GM13977 (cell line): ENCODE measurements at regions not wholly inside any gene's neighbourhood (a gene's known extent, or its start where the extent isn't known, plus 50 kb on each side); places are given as distances from the start of the nearest gene placed in this dataset.

Source experiments
- DNase-seq: peaks from one replicate; pipeline ENCODE4 v3.0.0; 2012; ENCODE audit warnings: low spot score
- in situ Hi-C: fragments of 300-500 bp; cut with MboI; formaldehyde crosslinking; loops from one replicate; pipeline ENCODE4 v1.12.0; 2022; ENCODE audit warnings: low sequenced_read_pairs, low pct_unique_long_range_greater_than_20kb, mixed read lengths, inconsistent platforms; ENCODE audit not compliant: unreplicated experiment
- TF ChIP-seq, protein P1 (sequence below): IDR thresholded peaks from 2 replicates; pipeline ENCODE4 v1.5.1; 2012; ENCODE audit warnings: mild to moderate bottlenecking, control low read depth; ENCODE audit not compliant: insufficient read depth; ENCODE audit errors: extremely low read depth, missing control alignments

- in situ Hi-C loops = no loop called here
Observed at GRCh38 chr1:58095183-58095582, 451.3 kb downstream of the OMA1 start.

GRCh38 chr1:58094221-58094620 lies 452.3 kb downstream of the OMA1 start:
- DNase-seq = no peak
- TF ChIP-seq, protein P1, sequence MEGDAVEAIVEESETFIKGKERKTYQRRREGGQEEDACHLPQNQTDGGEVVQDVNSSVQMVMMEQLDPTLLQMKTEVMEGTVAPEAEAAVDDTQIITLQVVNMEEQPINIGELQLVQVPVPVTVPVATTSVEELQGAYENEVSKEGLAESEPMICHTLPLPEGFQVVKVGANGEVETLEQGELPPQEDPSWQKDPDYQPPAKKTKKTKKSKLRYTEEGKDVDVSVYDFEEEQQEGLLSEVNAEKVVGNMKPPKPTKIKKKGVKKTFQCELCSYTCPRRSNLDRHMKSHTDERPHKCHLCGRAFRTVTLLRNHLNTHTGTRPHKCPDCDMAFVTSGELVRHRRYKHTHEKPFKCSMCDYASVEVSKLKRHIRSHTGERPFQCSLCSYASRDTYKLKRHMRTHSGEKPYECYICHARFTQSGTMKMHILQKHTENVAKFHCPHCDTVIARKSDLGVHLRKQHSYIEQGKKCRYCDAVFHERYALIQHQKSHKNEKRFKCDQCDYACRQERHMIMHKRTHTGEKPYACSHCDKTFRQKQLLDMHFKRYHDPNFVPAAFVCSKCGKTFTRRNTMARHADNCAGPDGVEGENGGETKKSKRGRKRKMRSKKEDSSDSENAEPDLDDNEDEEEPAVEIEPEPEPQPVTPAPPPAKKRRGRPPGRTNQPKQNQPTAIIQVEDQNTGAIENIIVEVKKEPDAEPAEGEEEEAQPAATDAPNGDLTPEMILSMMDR = no peak
- in situ Hi-C loops = no loop called here

More at GRCh38 chr1:58095183-58095582, 451.3 kb downstream of the OMA1 start:
- TF ChIP-seq, protein P1 = no peak
- DNase-seq = no peak

DNA sequence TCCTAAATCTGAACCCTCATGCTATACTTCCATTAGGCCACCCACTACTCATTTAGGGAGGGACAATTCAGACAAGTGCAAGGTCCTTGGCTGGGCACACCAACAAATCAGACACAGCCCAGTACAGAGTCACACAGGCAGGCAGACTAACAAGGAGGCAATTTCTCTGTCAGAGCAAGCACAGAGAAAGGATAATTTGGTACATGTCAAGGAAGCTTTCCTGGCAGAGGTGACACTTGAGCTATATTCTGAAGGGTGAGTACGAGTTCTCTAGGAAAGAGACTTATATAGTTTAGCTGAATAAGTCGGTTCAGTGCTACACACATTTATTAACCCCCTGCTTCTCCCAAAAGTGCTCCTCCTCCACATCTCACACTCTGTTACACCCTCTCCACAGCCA lies 455.9 kb downstream of the OMA1 start:
- in situ Hi-C loops = no loop called here
- TF ChIP-seq, protein P1 = no peak

DNA sequence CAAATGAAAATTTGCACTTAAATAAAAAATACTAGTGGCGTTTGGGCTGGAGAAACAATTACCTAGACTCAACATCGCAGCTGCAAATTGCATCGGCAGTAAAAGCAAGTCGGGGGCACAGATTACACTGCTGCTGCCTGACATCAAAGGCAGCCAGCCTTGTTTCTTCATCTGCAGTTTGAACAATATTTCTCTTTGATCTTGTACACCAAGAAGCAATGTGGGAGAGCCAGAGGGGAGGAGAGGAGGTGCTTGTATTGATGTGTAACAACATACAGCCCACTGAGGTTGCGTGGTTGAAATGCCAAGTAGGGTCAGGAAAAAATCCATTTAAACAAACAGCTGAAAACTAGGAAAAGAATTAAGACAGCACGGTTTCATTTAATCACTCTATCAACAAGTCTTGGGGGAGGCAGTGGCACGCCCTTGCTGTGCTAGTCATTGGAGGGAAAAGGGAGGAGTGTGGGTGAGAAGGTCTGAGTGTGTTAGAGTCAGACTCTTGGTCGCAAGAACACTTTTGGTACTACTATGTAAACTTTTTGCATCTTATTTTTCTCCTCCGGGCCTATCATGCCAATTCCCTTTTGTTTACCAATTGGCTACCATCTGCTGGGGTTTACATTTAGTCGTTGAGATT lies 456.5 kb downstream of the OMA1 start:
- in situ Hi-C loops = no loop called here
- DNase-seq = no peak
- TF ChIP-seq, protein P1 = no peak

More for the DNA sequence above, 455.9 kb downstream of the OMA1 start:
- no peak for DNase-seq

DNA sequence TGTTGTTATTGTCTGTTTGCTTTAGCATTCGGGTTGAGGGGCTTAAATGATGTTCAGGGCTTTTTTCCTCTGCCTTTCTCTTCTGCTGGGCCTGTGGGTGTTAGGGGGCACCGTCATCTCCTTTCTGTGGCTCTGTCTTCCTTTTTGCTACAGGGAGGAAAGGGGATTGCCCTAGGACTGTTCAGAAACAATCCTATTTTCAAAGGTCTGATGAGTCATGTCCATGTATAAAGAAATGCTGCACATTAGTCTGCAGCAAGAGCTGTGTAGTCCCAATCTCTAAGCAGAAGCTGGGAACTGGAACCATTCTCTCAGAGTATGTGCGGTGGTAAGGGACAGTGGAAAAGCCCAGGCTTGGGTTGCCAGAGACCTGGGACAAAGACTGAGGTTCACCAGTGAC lies 462.3 kb downstream of the OMA1 start:
- no peak for DNase-seq
- TF ChIP-seq, protein P1 = no peak
- in situ Hi-C loops = no loop called here

DNA sequence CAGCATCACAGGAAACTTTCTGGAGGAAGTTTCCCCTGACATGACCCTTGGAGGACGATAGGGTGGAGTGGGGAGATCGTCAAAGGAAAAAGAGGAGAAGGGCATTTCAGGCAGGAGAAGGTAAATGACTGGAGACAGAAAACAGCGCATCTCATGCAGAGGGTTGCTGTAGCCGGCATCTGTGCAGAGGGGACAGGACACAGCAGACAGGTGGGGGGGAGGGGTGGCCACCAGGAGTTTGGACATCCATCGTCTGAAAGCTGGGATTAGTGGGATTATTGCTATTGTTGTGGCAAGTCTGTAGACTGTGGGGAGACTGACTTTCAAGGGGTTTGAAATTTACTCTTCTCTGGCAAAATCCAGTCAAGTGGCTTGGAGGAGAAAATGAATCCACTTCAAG lies 463.9 kb downstream of the OMA1 start:
- TF ChIP-seq, protein P1 = no peak
- no peak for DNase-seq
- in situ Hi-C loops = no loop called here
